VCaP (cell line): ENCODE measurements at regions not wholly inside any gene's neighbourhood (a gene's known extent, or its start where the extent isn't known, plus 50 kb on each side); places are given as distances from the start of the nearest gene placed in this dataset.
"Not testable (repeated sequence)": the region's sequence is repeated elsewhere in the genome, so short reads cannot be mapped to it uniquely, and the experiment has no call there.

ENCODE experiments used
- H3K27ac ChIP-seq: fragments of 450-650 bp; 2 replicates; pipeline ENCODE4 v1.5.1; 2017
- CTCF ChIP-seq: fragments of 450-650 bp; conservative IDR thresholded peaks from 2 replicates; pipeline ENCODE4 v1.5.1; 2017; ENCODE audit warnings: mild to moderate bottlenecking, moderate library complexity

- TF ChIP-seq CTCF = no peak
- no peak overlapping the region for H3K27ac ChIP-seq
Measured at GRCh38 chr7:113283861-113284260, 165.5 kb upstream of the SMIM30 start.

GRCh38 chr7:113282875-113283274 is 164.5 kb upstream of the SMIM30 start:
- no peak overlapping the region for H3K27ac ChIP-seq
- TF ChIP-seq CTCF = no peak

- TF ChIP-seq CTCF = no peak
- H3K27ac ChIP-seq = no peak overlapping the region
Measured at GRCh38 chr7:113281223-113281622, 162.9 kb upstream of the SMIM30 start.

GRCh38 chr7:113279256-113279655 is 160.9 kb upstream of the SMIM30 start:
- TF ChIP-seq CTCF = no peak
- H3K27ac ChIP-seq = peak overlapping the region; percentile 10; the same call in 1 of the 2 replicates

- H3K27ac ChIP-seq = no peak overlapping the region
- no peak for TF ChIP-seq CTCF
Measured at GRCh38 chr7:113270790-113271189, 152.4 kb upstream of the SMIM30 start.

- not testable (repeated sequence) for H3K27ac ChIP-seq
Measured at GRCh38 chr7:113269592-113269991, 151.2 kb upstream of the SMIM30 start.

GRCh38 chr7:113268757-113269156 is 150.4 kb upstream of the SMIM30 start:
- no peak overlapping the region; the same call in 1 of the 2 replicates for H3K27ac ChIP-seq
- no peak for TF ChIP-seq CTCF

GRCh38 chr7:113267885-113268284 is 149.5 kb upstream of the SMIM30 start:
- H3K27ac ChIP-seq = no peak overlapping the region
- TF ChIP-seq CTCF = no peak
